ENCODE measurements at regions not wholly inside any gene's neighbourhood (a gene's known extent, or its start where the extent isn't known, plus 50 kb on each side); places are given as distances from the start of the nearest gene placed in this dataset.
"Not testable (repeated sequence)": the region's sequence is repeated elsewhere in the genome, so short reads cannot be mapped to it uniquely, and the experiment has no call there.

DNA sequence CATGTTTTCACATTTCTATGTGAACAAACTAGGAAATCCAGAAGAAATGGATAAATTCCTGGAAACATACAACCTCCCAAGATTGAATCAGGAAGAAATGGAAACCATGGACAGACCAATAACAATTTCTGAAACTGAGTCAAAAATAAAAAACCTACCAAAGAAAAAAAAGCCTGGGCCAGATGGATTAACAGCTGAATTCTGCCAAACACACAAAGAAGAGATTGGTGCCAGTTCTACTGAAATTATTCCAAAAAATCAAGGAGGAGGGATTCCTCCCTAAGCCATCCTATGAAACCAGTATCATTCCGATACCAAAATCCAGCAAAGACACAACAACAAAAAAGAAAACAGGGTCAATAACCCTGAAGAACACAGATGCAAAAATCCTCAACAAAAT is 166.9 kb upstream of the FBXL7 start:
- no peak for DNase-seq

GRCh38 chr5:15326932-15327331 is 173.0 kb upstream of the FBXL7 start:
- no peak for DNase-seq

GRCh38 chr5:15326471-15326870 is 173.5 kb upstream of the FBXL7 start:
- DNase-seq, result no peak

GRCh38 chr5:15322421-15322820 is 177.6 kb upstream of the FBXL7 start:
- DNase-seq, result no peak

- no peak for DNase-seq
These were observed 178.2 kb upstream of the FBXL7 start for GRCh38 chr5:15321776-15322175.

DNA sequence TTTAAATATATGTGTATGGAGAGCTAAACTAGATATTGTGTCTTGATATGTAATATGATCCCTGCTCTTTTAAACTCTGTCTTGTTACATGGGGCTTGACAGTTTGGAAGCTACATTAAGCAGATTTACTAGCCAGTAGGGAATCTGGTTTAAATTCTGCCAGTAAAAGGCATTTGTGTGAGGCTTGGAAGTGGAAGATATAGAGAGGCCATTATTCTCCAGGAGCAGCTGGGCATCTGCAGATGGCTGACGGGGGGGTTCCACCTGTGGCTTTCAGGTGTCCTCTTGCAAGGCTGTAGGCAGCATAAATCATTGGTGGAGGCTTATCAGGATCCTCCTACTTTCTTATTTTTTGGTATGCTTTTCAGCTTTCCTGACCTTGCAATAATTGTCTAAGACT is 179.1 kb upstream of the FBXL7 start:
- no peak for DNase-seq

- no peak for DNase-seq
These were observed 194.8 kb upstream of the FBXL7 start for GRCh38 chr5:15304914-15305834.

DNA sequence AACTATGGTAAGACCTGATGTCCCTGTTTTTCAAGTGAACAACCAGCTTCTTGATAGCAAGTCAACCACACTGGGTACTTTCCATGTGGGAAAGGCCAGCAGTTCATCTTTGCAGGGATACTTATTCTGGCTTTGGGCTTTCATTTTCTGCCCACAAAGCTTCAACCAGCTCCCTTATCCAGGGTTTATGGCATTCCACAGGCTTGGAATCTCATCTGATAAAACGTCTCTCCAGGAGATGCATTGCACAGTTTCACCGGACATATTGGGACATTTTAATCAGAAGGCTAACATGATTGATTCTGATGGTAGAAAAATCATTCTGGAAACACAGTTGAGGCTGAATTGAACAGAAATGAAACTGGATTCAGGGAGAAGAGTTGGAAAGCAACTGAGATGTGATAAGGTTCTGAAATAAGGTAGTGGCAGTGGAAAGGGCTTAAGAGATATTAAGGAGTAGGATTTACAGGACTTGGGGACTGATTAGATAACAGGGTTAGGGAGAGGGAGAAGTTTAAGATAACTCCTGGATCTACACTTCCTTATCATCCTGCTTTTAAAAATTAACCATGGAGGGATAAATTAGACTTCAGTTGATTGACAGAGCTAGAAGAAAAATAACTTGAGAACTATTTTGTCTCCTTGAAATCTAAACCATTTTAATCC is 195.8 kb upstream of the FBXL7 start:
- no peak for DNase-seq

- DNase-seq, result no peak
These were observed 199.8 kb upstream of the FBXL7 start for GRCh38 chr5:15300141-15300540.

- no peak for DNase-seq
These were observed 209.0 kb upstream of the FBXL7 start for GRCh38 chr5:15290953-15291352.

- DNase-seq, result no peak
These were observed 213.3 kb upstream of the FBXL7 start for GRCh38 chr5:15286650-15287049.

- DNase-seq, result no peak
These were observed 213.9 kb upstream of the FBXL7 start for GRCh38 chr5:15285901-15286583.

GRCh38 chr5:15284706-15285105 is 215.3 kb upstream of the FBXL7 start:
- DNase-seq, result no peak

DNA sequence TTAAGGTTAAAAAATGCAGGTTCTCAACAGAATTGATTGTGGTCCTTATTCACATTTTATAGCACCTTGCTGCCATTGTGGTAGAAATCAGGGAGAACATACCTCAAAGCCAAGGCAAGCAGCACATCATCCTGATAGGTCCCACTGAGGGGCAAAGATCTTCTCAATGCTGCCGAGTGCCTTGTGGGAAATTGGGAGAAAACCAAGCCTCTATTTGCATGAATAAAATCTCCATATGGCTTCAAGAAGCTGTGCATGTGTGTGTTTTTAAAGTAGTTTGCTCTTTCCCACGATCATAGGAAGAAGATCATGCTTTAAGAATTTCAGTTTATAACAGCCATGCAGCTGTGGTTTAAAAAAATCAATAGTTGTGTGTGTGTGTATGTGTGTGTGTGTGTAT is 216.9 kb upstream of the FBXL7 start:
- DNase-seq, result no peak

DNA sequence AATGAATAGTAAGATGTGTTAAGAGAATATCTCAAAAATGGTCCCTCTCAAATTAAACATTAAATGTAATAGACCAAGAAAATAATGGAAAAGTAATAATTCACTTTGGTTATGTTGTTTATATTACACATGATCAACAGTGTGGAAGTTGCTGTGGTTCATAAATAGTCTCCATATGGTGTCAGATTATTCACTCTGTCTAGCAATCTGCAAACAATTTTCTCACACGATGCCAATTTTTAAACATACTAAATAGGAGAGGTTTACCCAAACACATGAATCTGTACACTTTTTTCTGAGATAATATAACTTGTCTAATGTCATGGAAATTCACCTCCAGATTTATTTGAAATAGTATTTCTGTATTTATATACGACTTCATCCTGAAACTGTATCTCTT is 217.4 kb upstream of the FBXL7 start:
- no peak for DNase-seq

DNA sequence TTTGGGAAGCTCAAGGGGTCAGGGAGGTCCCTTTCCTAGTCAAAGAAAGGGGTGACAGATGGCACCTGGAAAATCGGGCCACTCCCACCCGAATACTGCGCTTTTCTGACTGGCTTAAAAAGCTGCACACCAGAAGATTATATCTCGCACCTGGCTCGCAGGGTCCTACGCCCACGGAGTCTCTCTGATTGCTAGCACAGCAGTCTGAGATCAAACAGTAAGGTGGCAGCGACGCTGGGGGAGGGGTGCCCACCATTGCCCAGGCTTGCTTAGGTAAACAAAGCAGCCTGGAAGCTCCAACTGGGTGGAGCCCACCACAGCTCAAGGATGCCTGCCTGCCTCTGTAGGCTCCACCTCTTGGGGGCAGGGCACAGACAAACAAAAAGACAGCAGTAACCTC is 228.4 kb upstream of the FBXL7 start:
- DNase-seq, result not testable (repeated sequence)

- no peak for DNase-seq
These were observed 232.0 kb upstream of the FBXL7 start for GRCh38 chr5:15267966-15268365.

- no peak for DNase-seq
These were observed 233.1 kb upstream of the FBXL7 start for GRCh38 chr5:15266841-15267240.

DNA sequence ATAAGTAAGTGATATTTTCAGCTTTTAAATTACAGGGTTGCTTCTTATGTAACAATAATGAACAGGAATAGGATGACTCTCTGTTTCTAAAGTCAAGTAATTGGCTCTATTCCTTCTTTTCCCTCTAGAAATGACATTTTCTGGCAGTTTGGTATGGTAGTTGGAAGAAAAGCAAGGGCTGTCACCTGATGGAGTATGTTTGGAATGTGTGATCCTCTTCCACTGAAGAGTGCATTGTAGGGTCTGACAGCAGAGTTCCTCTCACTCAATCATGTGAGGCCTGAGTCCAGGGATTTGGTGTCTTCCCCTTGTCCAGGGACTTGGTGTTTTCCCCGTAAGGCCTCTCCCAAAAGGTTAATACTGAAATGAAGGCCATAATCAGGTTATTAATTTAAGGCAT is 233.8 kb upstream of the FBXL7 start:
- DNase-seq, result no peak

- DNase-seq, result no peak
These were observed 236.0 kb upstream of the FBXL7 start for GRCh38 chr5:15263942-15264341.

- DNase-seq, result no peak
These were observed 236.6 kb upstream of the FBXL7 start for GRCh38 chr5:15263406-15263805.

DNA sequence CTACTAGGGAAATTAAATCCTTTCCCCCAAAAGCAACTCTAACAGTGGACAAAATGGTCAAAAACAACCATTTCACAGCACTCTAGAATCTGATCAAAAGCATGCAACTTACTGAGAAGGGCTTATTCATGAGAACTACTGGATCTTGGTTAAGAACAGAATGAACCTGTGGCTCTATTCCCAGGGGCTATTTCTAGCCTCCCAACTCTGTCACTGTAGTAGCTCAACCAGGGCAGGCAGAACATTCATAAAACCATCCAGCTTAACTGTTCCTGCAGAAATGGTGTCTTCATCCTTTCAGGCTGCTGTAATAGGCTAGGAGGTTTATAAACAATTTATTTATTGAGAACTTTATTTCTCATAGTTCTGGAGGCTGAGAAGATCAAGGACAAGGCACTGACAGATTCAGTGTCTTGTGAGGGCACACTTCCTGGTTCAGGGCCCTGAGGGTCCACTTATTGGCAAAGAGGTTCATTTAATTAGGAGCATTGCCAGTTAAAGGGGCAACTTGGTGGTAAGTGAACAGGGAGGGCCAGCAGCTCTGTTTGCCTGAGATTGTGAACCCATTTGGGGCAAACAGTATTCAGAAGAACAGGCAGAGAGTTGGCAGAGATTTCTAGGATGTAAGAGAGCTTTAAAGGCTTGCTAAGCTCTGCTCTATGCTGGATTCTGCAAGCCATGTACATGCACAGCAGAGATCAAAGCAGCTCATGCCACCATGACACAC is 238.5 kb upstream of the FBXL7 start:
- DNase-seq, result no peak

Measured in activated gamma-delta T cell (primary cell).